NCI-H748 treated with DMSO at 0.1 percent for 48 hours (cell line): ENCODE measurements at regions not wholly inside any gene's neighbourhood (a gene's known extent, or its start where the extent isn't known, plus 50 kb on each side); places are given as distances from the start of the nearest gene placed in this dataset.

Experiments
- DNase-seq: peaks from one replicate; lab custom pipeline; 2025; lab: John Stamatoyannopoulos, UW

DNA sequence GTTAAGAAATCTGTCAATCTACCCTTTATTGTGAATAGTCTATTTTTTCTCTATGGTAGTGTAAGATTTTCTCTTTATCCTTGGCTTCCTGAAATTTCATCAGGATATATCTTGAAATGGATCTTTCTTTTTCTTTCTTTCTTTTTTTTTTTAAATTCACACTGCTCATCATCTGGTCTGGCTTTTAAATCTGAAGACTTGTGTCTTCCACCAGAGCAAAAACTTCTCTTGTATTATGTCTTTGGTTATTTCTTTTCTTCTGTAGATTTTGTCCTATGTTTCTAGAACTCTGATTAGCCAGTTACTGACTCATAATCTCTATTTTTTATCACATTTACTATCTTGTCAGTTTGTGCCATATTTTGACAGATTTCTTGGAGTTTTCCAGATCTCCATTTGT lies 133.8 kb upstream of the LMO4 start:
- DNase-seq: no peak

DNA sequence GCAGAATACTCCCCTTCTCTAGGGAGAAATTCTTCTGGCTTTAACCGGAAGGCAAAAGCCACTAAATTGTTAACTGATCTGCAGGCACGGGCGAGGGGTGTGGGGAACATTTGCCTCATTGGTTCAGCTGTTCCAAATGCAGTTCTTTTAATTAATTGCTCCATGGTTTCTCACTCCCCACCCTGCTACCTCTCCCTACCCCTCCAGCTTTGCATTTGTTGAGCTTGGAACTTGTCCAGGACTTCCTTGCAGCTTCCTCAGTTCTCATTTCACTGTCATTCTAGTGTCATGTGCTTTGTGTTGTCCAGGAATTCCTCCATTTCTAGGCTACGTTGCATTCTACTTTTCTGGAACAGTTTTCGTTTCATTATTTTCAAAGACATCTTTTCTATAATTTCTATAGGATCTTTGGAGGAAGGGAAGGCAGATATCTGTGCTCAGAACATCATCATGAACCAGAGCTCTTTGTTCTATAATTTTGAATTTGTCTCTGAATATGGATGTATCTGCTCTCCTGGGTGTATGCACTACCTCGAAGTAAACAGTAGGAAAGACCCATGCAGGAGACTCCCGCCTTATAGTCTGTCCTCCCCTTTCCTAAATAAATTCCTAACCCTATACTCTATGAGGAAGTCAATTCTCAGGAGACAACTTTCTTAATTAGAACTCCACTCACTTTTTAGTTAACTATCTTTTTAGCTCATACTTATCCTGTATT lies 132.4 kb upstream of the LMO4 start:
- no peak for DNase-seq

DNA sequence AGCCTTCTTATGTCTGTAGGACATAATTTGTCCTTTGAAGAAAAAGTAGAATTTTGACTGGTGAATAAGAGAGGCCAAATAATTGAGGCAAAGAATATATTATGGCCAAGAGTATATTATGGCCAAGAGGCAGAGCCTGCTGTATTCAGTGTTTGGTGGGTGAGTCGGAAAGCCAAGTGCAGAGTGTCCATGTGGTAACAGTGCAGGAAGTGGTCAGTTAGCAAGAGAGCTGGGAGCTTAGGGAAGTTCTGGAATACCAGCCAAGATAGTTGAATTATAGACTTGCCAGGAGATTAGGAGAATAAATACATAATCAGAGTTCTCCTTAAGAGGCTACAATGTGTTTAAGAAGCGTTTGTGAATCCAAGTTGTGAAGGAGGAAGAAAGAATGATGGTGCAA lies 131.5 kb upstream of the LMO4 start:
- no peak for DNase-seq

DNA sequence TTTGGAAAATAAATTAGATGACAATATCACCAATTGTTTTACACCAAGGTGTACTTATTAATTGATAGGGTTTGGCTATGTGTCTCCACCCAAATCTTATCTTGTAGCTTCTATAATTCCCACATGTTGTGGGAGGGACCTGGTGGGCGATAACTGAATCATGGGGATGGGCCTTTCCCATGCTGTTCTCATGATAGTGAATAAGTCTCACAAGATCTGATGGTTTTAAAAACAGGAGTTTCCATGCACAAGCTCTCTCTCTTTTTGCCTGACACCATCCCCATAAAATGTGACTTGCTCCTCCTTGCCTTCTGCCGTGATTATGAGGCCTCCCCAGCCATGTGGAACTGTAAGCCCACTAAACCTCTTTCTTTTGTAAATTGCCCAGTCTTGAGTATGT lies 131.0 kb upstream of the LMO4 start:
- no peak for DNase-seq

DNA sequence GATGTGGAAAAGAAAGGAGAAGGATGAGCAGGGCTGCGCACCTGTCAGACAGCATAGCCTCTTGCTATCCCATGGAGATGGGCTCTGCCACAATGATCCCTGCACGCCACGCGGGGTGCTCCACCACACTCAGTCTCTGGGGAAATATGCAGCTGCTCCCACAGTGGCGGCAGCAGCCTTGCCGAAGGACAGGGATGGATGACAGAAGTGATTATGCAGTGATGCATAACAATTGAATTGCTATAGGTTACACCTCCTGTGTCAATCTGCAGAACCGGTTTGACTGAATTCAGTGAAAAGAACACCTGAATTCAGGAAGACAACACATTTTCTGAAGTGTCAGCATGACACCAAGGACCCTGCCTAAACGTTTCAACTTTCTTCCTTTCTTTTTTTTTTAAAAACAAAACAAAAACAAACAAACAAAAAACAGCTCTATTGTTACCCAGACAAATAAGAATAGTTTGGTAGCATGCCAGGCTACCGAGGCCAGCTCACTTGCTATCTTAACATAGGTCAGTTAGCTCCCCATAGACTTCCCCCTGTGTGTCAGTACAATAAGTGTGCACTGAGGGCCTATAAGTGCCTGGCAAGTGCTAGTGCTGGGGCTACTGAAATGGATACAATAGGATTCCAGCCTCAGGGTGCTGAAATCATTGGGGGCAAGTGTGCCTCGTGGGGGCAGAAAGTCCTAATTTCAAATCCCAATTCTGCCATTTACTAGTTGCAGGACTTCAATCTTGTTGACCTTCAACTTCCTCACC lies 127.6 kb upstream of the LMO4 start:
- peak; percentile 92 for DNase-seq

DNA sequence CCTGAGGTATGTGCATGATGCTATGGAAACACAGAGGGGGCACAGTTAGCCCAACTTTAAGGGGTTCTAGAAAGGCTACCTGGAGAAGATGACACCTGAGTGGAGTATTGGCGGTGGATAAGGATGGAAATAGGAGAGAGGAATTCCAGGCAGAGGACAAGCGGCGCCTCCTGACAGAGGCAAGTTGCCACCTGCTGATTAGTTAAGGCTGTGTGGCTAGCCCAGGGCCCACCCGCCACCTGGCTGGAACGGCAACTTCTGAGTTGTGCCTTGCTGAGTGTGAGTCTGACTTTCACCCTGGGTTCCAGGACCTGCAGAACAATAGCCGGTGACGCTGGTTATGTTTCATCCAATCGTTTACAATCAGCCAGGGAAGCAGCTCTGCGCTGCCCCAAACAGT lies 126.9 kb upstream of the LMO4 start:
- DNase-seq: no peak

DNA sequence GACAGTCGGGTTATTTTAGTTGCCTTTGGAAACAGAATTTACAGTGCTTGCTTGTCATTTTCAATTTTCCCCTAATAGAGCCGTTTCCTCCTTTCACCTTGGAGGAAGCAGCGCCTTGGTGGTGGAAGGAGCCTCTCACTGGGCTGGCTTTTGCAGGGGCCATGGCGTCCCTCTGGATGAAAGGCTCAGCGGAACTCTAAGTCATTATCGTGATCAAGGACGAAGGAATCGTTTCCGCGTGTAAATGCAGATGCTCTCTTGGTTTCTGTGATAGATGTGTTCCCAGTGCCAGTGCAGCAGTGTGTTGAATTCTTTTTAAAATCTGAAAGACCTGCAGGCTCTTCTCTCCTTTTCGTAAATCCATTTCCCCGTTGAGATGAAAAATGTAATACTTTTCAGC lies 126.2 kb upstream of the LMO4 start:
- DNase-seq: no peak

DNA sequence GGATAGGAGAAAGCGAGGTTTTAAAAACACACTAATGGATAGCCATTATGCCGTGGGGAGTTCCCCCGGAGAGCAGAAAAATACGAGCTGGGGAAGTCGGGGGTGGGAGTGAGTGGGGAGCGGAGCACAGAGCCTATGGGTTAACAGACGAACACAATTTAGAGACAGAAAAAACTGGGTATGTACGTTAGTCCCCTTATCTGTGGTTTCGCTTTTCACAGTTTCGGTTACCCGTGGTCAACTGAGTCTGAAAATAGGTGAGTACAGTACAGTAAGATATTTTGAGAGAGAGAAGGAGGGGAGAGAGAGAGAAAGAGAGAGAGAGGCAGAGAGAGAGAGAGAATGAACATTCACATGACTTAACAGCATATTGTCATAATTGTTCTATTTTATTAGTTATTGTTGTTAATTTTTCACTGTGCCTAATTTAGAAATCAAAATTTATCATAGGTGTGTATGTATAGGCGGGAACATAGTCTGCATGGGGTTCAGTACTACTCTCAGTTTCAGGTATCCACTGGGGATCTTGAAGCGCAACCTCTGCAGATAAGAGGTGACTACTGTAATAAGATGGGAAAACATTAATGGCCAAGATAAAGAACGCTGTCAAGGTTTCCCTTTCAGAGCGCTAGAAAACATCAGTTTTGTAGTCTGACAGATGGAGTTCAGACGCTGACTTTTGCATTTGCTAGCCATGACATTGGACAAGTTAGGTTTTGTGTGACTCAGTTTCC lies 125.6 kb upstream of the LMO4 start:
- DNase-seq: no peak

DNA sequence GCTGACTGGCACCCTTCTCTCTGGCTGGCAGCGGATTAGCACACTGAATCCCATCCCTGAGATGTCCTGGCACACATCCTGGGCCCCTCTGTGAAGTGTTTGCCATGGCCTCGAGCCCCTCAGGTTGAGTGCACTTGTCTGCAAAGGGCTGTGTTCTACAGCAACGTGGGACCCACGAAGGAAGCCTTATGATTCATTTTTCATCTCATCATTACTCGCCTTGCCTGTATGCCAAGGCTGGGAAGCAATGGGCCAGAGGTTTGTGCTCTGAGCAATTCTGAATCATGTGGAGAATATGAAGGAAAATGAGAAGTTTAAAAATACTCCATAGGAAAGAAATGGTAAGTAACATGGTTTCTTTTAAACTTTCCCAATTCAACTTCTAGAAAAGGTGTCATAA lies 124.8 kb upstream of the LMO4 start:
- DNase-seq: no peak

DNA sequence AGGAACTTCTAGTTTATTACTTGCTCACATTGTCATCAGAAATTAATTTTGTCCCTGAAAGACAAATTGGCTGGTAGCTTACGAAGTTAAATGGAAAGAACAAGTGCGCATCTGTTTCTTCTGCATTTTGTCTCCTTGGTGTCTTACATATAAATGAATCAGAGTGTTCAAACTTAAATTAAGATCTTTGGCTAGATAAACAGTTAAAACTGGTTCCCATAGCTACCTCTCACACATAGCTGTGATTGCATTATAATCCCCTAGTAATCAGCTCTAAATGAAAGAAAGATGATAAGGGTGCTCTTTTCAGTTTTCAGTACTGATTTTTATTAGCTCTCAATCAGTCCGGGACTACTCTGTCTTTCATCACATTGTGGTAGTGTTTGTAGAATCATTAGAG lies 124.2 kb upstream of the LMO4 start:
- no peak for DNase-seq

DNA sequence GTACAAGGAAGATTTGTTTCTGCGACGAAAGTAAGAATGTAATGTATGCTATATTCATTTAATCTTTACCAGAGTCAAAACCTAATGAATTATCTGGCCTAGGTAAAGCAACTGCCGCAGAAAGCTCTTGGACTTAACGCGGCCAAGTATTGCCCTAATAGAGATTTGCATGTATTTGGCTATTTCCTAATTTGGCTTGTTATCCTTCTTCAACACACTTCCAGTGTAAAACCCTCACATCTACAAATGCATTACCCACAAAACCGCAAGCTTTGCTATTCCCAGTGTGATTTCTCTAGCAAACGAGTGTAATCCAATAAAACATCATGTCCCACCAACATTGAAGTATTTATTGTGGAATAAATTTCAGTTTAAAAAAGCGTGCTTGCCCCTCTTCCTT lies 123.8 kb upstream of the LMO4 start:
- no peak for DNase-seq

DNA sequence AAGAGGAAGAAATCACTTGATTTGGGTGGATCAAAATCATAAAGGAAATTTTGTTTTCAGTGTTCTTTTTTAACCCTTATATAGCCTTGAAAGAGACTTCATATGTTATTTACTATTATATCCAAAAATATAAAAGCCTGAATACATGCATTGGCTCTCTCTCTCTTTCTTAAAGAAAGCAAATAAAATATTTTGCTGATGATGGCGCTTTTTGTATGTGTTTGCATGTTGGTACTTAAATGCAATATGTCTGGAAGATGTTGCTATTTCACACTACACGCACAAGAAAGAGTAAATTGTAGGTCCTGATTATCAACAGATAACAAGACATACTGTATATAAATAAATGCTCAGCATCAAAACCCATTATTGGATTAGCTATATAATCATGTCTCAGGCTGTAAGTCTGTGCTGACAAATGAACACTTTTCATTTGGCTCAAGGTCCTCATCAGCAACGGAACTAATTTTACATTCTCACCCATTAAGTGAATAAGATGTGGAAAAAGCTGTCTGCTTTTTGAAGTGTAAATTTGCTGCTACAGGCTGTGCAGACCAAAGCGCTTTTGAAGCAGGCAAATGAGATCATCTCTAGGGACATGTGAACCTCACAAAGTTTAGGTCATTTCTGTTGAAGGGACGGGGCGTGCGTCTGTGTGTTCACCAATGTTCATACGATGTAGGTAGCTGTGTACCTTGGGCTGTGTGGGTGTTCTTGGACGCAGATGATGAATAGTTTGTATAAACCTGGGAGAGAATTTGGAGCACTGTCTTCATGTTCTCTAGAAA lies 122.4 kb upstream of the LMO4 start:
- DNase-seq: no peak

DNA sequence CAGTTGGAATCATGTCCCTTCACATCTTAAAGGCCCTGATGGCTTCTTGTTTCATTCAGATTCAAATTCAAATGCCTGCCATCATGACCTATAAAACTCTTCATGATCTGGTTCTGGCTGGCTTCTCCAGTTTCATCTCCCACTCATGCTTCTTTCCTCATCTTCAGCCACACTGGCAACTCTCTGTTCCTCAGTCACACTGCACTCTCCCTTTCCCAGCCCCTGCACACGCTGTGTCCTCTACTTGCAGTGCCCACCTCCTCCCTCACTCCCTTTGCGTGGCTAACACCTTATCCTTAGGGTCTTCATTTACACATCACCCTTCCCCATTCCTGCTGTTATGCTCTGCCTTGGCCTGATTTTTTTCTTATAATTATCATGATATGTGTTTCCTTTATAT lies 120.6 kb upstream of the LMO4 start:
- no peak for DNase-seq

DNA sequence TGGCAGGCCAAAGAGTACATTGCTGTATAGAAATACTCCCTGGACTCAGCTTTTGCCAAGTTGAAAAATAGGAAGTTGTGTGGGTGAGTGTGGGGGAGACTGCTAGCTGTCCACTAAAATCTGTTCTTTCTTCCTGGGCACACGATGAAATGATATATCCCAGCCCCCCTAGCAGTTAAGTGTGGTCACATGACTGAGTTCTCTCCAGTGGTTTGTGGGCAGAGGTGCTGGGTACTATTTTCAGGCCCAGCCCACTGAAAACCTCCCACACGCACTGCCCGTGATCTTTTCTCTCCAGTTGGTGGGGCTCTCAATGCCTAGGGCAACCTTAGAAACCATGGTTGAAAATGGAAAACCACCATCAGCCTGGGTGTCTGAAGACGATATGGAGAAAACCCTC lies 119.7 kb upstream of the LMO4 start:
- DNase-seq: no peak

DNA sequence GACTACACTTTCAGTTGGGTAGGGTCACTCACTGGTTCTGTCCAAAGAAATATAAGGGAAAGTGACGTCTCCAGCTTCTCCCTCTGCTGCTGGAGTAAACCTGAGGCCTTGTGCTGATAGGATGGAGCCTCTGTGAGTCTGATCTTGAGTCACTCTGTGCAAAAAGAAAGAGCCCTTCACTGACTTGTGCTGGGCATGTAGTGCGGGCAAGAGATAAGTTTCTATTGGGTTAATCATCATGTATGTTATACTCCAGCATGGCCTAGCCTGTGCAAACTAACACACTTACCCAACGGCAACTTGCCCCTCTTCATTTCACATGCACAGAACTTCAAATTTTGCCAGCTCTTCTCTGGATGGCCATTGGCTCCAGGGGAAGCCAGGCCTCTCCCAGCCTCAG lies 118.5 kb upstream of the LMO4 start:
- no peak for DNase-seq

DNA sequence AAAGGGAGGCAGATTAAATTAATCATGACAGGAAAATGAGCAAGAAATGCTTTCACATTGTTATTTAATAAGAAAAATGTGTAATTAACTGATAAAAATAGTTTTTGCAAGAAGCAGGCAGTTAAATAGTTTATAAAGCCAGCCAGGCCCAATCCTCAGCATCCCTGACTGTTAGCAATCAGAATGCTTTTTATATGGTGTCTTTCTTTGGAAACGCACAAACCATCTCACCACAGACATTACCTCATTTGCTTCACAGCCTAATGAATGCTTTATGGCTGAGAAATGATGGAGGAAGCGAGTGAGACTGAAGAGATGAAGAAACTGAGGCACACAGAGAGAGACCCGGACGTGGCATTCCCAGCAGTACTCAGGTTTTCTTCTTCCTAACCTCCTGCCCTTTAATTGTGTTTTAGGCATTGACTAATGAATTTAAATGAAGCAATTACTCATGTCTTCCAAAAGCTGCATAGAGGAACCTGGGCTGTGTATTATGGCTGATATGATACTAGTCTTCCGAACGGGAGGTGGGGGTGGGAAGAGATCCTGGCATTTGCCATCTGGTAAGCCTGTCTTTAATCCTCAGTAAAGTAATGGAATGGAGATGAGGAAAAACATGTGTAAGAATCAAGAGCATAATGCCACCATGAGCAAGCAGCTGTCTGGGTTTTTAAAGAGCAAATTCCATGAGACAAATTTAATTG lies 116.1 kb upstream of the LMO4 start:
- DNase-seq: no peak

DNA sequence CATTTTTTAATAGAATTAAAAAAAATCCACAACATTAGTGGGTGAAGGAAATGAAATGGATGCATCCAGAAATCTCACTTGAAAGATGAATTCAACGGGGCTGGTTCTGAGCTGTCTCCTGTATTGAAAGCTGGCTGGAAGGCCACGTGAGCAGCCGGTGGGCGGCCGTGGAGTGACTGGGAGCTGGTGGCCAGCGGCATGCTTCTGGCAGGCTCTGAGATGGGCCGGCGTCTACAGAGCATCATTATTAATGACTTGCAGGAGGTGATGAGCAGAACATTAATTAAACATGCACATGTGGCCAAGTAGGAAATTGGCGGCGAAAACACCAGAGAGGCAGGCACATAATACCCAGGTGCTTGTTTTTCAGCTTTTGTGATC lies 115.6 kb upstream of the LMO4 start:
- DNase-seq: no peak

DNA sequence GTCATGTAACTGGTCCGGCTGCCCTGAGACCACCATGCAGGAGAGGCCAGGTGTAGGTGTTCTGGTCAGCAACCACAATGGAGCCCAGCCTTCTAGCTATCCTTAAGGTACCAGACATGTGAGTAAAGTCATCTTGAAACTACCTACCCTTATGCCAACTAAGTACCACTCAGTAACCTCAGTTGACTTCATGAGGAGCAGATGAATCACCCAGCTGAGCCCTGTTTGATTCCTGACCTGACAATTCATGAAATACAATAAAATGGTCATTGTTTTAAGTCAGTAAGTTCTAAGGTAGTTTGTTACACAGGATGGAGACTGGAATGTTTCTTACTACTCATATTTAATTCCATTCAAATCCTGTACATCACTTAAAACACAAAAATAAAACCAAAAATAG lies 113.1 kb upstream of the LMO4 start:
- no peak for DNase-seq

DNA sequence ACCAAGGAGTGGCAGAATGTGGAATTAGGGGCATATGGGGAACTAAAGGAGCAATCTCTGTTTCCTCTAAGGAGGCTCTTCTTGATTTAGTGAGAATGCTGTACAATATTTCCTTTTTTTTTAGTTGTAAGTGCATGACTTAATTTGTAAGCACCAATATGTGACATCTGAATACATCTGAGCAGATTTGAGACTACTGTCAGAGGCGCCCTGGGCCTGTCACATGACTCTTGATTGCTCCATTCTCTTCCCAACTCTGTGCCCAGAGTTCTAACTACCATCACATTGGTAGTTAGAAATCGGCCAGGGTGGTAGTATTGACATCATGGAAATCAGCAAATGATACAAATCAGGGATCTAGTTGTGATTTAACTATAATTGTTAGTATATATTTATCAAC lies 110.1 kb upstream of the LMO4 start:
- no peak for DNase-seq

DNA sequence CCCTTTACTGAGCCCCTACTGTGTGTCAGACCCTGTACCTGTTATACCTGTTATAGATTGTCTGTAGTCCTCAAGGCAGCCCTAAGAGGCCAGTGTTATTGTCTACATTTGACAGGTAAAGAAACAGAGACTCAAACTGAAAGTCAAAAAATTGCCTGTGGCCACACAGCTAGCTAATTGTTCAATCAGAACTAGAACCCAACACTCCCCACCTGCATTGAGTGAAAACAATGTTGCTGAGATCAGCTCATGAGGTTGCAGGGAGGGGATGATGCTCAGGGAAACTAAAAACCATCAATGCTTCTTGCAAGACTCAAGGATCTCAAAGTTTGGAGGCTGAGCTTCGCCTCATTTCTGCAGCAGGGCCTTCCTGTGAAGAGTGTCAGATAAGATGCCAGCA lies 109.5 kb upstream of the LMO4 start:
- DNase-seq: no peak

DNA sequence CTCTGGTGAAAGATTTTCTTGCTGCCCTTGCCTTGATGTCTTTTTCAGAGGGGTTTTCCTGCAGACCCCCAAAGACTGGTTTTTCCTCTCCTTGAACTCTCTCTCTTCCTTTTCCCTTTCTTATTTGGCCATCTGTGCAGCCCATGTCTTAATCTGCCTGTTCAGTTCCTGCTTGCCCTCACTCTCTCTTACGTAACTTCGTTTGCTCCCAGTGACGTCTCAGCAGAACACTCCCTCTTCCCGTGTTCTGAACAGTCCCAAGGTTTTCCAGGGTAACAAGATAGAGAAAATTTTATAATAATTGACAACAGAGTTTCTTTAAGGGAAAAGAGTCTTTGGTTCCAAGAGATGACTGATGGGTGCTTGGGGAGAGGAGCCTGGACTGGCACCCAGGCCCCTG lies 109.1 kb upstream of the LMO4 start:
- DNase-seq: no peak

DNA sequence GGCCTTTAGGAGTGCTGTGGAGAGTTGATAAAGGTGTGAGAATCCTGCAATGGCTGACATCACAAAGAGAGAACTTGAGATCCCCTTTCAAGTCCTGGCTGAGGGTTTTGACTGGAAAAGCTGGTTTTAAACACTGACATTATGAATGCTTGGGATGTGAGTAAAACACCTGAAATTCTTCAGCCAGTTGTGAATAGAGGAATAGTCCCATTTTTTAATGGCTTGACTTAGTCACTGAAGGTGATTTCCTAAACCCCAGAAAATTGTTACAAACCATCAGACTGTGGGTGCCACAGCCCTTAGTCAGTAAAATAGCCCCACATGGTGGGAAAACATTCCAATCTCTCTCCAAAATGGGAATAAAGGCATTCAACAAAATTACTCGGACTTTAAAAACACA lies 107.7 kb upstream of the LMO4 start:
- DNase-seq: no peak
